GM10248 (cell line): ENCODE measurements at regions not wholly inside any gene's neighbourhood (a gene's known extent, or its start where the extent isn't known, plus 50 kb on each side); places are given as distances from the start of the nearest gene placed in this dataset.

ENCODE experiments used
- CTCF ChIA-PET: fragments of 300-600 bp; sonication (Branson Sonifier 250); formaldehyde crosslinking; extraction: SDS; loops from one replicate; lab custom pipeline; 2021; ENCODE audit warnings: antibody characterized with exemption; lab: Yijun Ruan, JAX
- POLR2A ChIA-PET: fragments of 350-650 bp; sonication (Branson Sonifier 250); formaldehyde crosslinking; extraction: SDS; loops from one replicate; lab custom pipeline; 2020; ENCODE audit warnings: antibody characterized with exemption; lab: Yijun Ruan, JAX
- DNase-seq: peaks from one replicate; pipeline ENCODE4 v3.0.0; 2012; ENCODE audit errors: extremely low spot score
- TF ChIP-seq, protein P1 (sequence below): IDR thresholded peaks from 2 replicates; pipeline ENCODE4 v1.5.1; 2012; ENCODE audit warnings: mild to moderate bottlenecking, low read depth; ENCODE audit errors: extremely low read depth, missing control alignments, control extremely low read depth

DNA sequence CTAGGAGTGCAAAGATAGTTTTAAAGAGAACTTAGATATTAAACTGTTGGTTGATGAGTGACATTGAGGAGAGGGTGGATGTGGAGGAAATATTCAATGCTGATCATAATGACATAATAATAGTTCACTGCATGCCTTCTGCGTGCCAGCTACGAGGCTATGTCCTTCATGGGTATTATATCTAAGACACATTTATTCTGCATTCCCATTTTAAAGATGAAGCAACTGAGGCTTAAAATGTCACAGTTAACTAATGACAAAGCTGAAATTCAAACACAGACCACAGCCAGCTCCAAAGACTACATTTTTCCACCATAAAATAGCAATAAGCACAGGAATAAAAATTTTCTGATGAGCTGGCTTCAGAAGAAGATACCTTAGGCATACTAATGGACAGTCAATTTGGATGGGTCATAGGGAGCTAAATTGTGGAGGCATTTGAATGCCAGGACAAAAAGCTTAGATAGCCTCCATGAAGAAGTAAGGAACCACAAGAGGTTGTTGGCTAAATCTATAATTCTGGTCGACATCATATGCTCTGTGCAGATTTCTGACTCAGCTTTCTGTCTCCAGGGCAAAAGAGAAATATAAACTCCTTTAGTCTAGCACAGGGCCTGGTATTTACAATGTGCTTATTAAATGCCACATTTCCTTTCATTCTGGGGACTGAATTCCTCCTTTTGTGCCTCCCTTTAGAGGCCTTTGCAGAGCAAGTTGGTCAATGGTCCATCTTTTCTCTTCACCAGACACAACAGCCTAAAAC lies 71.2 kb upstream of the NRIP1 start:
- TF ChIP-seq, protein P1, sequence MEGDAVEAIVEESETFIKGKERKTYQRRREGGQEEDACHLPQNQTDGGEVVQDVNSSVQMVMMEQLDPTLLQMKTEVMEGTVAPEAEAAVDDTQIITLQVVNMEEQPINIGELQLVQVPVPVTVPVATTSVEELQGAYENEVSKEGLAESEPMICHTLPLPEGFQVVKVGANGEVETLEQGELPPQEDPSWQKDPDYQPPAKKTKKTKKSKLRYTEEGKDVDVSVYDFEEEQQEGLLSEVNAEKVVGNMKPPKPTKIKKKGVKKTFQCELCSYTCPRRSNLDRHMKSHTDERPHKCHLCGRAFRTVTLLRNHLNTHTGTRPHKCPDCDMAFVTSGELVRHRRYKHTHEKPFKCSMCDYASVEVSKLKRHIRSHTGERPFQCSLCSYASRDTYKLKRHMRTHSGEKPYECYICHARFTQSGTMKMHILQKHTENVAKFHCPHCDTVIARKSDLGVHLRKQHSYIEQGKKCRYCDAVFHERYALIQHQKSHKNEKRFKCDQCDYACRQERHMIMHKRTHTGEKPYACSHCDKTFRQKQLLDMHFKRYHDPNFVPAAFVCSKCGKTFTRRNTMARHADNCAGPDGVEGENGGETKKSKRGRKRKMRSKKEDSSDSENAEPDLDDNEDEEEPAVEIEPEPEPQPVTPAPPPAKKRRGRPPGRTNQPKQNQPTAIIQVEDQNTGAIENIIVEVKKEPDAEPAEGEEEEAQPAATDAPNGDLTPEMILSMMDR, result no peak
- ChIA-PET POLR2A (no interaction called here), CTCF (interaction anchor here (0.9 to 1.7 kb wide), 5 partner anchors 11 to 118 kb away, joined by 3 to 6 read pairs (median 3); no protein-coding TSS in a partner anchor)
- no peak for DNase-seq

- no peak for DNase-seq
- TF ChIP-seq, protein P1, result no peak
- CTCF ChIA-PET, result no interaction called here
- POLR2A ChIA-PET, result no interaction called here
Observed at GRCh38 chr21:15138490-15138889, 73.7 kb upstream of the NRIP1 start.

DNA sequence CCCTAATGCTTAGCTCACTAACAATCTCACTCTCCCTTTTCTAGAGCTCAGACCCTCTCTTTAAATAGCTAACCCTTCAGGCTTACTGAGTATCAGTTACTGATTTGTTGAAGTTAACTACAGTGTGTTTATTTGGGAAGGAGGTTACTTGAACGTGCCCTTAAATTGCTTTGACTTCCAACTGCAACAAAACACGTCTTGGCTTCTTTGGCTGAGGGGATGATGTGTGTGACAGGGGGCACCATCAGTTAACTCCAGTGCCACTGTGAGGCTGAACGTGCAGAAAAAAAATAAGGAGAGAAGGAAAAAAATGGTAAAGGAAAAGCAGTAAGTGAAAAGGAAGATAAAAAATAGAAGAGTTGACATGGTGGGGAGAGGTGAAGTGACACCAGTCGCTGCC lies 75.1 kb upstream of the NRIP1 start:
- ChIA-PET CTCF (interaction anchor here (0.7 kb wide), 1 partner anchor 18 kb away, joined by 3 read pairs; no protein-coding TSS in a partner anchor), POLR2A (no interaction called here)
- DNase-seq, result no peak
- TF ChIP-seq, protein P1, result no peak

GRCh38 chr21:15140321-15141019 lies 75.7 kb upstream of the NRIP1 start:
- CTCF ChIA-PET, result interaction anchor here (0.7 kb wide), 1 partner anchor 18 kb away, joined by 3 read pairs; no protein-coding TSS in a partner anchor
- DNase-seq, result no peak
- POLR2A ChIA-PET, result no interaction called here
- TF ChIP-seq, protein P1, result no peak

GRCh38 chr21:15141261-15141970 lies 76.6 kb upstream of the NRIP1 start:
- TF ChIP-seq, protein P1, result no peak
- POLR2A ChIA-PET, result no interaction called here
- CTCF ChIA-PET, result no interaction called here
- DNase-seq, result no peak

DNA sequence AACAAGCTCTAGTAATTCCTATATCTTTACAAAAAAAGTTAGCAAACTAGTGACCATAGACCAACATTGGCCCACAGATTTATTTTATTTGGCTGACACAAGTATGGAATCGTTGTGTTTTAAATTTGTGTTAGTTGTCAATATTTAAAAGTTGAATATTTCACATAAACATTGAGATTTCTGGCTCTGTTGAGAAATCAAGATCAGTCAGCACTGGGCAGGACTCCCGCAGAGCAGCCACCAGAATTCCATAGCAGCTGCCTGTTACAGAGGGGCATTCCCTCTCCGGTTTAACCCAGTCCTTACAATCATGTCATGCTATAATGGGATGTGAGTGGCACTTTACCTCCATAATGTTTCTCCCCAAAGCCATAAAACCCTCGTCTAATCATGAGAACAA lies 79.2 kb upstream of the NRIP1 start:
- DNase-seq, result no peak
- POLR2A ChIA-PET, result no interaction called here
- CTCF ChIA-PET, result no interaction called here
- TF ChIP-seq, protein P1, result no peak
